Activated T-cell treated with anti-CD3 and anti-CD28 coated beads, Interleukin-2, amount 50 U/mL, for 24 hours (primary cell): ENCODE measurements at regions not wholly inside any gene's neighbourhood (a gene's known extent, or its start where the extent isn't known, plus 50 kb on each side); places are given as distances from the start of the nearest gene placed in this dataset.
A peak's percentile ranks its signal among the peaks of the same experiment; 100 is the strongest.

Experiments used
- DNase-seq: peaks from one replicate; pipeline ENCODE4 v3.0.0-alpha.2; 2020
- H3K27ac Mint-ChIP-seq: 2 replicates; pipeline ENCODE4 v1.8.0; 2020; ENCODE audit warnings: mild to moderate bottlenecking, mixed read lengths
- H3K27me3 Mint-ChIP-seq: 2 replicates; pipeline ENCODE4 v1.8.0; 2020; ENCODE audit warnings: mixed read lengths
- H3K36me3 Mint-ChIP-seq: 2 replicates; pipeline ENCODE4 v1.8.0; 2020; ENCODE audit warnings: low read depth, mixed read lengths
- H3K4me1 Mint-ChIP-seq: 2 replicates; pipeline ENCODE4 v1.8.0; 2020; ENCODE audit warnings: low read depth, mixed read lengths
- H3K4me3 Mint-ChIP-seq: 2 replicates; pipeline ENCODE4 v1.8.0; 2020; ENCODE audit warnings: mild to moderate bottlenecking, moderate library complexity, mixed read lengths
- H3K9me3 Mint-ChIP-seq: 2 replicates; pipeline ENCODE4 v1.8.0; 2020; ENCODE audit warnings: mixed read lengths

DNA sequence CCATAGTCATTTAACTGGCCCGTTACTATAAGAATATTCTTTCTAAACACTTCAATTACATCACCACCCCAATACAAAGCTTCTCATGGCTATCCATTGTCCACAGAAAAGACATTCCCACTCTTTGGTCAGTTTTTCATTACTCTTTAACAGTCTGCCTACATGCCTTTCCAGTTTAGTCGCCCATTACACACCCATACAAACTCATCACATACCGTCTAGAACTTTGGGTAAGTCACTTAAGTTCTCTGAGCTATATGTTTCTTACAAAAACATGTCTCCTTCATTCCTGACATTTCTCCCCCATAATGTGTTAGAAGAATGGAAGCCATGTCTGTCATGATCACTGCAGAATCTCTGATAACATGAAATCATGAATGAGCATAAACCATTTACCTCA is 108.2 kb upstream of the STK17B start:
- H3K27ac Mint-ChIP-seq = no peak overlapping the region
- peaks cover 64% of the 10 kb centered on the region for H3K4me1 Mint-ChIP-seq
- H3K36me3 Mint-ChIP-seq = no peaks in the 10 kb centered on the region
- H3K9me3 Mint-ChIP-seq = no peaks in the 10 kb centered on the region
- H3K27me3 Mint-ChIP-seq = no peaks in the 10 kb centered on the region
- H3K4me3 Mint-ChIP-seq = no peak overlapping the region
- no peak for DNase-seq

DNA sequence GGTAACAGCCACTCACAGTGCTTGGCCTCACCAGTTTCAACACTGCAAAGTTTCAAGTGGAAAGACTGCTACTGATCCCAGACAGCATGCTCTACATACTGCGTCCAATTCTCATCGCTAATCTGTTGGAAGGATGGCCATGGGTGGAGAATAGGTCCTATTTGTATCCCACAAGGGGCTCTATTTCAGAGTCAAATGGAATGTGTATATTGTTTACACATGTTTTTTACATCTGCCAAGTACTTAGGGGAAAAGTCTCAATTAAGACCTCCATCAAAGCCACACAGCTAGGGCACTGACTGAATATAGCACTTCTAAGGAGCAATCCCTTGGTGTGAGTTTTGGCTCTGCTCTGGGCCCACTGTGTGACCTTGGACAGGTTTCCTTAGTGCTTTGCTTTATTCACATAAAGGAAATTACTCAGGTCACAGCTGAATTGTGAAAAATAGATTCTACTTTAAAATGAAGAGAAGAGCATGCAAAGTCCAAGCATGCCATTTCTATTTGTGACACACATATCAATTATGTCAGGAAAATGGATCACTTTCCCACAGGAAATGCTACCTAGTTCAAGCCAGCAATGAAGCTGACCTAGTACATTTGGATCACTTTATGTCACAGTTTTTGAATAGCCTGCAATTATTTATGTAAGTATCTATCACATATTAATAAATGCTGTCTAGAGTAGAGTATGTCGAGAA is 112.9 kb upstream of the STK17B start:
- Mint-ChIP-seq H3K4me3 (peak overlapping the region; percentile 46), H3K9me3 (no peaks in the 10 kb centered on the region), H3K4me1 (peaks cover 63% of the 10 kb centered on the region), H3K36me3 (no peaks in the 10 kb centered on the region), H3K27ac (no peak overlapping the region), H3K27me3 (no peaks in the 10 kb centered on the region)
- no peak for DNase-seq

DNA sequence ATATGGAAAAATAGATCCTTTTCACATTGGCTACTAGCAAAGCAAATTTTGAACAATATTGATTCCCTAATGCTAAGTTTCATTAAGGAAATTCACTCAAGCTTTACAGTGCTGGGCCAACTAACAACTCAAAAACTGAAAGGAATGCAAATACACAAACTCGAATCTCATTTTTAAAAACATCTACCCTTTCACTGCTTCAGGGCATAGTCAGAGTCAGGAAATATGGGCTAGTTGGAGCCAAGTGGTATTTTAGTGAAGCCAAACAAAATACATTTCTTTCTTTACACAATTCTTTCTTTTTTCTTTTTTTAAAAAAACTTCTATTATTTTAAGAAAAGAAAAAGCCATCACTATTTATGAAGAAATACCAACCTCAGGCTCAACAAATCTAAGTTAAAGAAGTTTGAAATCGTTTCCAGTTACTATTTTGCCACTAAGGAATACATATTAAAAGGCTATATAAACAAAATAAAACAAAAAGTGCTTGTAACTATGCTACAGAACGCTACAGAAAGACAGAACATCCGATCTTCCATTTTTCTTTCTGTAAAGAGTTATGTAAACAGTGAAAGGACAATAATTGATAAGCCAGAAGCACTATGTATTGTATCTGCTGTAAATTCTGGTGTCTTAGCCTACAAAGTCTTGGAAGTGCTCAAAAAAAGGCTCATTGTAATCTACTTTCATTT is 113.6 kb upstream of the STK17B start:
- Mint-ChIP-seq H3K4me1 (peaks cover 62% of the 10 kb centered on the region), H3K9me3 (no peaks in the 10 kb centered on the region), H3K27me3 (no peaks in the 10 kb centered on the region), H3K27ac (peak overlapping the region; percentile 4), H3K4me3 (peak overlapping the region; percentile 56), H3K36me3 (no peaks in the 10 kb centered on the region)
- no peak for DNase-seq

DNA sequence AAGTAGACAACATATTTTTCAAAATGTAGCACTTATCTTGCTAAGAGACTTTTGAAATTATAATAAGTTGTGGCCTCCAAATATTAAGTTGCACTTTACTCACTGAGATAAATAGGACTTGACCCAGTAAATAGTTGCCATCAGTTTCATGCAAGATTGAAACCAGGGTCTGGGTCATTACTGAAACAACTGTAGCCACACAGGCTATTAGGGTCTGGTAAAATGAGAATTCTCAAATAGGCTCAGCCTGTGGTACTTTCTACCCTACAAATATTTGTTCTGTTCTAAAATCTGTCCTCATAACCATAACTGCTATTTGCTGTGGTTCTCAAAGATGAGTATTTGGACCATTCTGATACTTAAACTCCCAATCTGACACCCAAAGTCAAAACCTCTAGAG is 115.4 kb upstream of the STK17B start:
- DNase-seq = no peak
- H3K4me3 Mint-ChIP-seq = no peak overlapping the region
- no peaks in the 10 kb centered on the region for H3K36me3 Mint-ChIP-seq
- H3K27me3 Mint-ChIP-seq = no peaks in the 10 kb centered on the region
- no peaks in the 10 kb centered on the region for H3K9me3 Mint-ChIP-seq
- H3K27ac Mint-ChIP-seq = no peak overlapping the region
- peaks cover 78% of the 10 kb centered on the region for H3K4me1 Mint-ChIP-seq

DNA sequence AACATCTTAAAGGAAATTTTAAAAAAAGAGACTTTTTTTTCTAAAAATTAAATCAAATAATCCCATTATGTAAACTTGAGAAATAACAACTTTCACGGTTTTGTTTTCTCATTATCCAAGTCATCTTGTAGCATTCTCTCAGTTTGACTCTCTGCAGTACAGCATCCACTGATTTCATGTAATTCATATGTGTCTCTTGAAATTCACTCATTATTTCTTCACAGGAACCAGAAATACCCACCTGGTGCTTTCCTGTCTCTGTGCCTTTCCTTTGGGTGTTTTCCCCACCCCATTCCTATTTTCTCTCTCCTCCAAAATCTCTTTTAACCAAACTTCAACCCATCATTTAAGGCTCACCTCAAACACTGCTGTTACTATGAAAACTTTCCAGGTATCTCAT is 116.1 kb upstream of the STK17B start:
- H3K4me3 Mint-ChIP-seq = no peak overlapping the region
- peak overlapping the region; percentile 73 for H3K27ac Mint-ChIP-seq
- no peak for DNase-seq

DNA sequence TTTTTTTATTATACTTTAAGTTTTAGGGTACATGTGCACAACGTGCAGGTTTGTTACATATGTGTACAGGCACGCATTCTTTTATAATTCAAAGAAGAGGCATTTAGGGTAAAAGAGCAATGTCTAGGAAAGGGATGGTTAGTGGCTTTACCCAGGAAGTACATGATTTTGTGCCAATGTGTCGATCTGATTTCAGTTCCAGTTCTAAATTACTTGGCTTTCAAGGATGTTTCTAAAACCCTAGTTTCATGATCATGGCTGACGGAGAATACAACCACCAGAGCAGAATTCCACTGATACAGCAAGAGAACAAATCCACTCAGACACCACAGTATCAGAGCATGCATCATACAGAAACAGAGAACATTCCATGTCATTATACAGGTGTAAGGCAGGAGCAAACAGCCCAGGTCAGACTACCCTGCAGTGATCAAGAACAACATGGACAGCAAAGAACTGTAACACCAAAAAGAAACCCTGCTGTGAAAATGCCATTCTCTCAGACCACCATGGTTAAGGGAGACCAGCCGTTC is 116.7 kb upstream of the STK17B start:
- H3K27ac Mint-ChIP-seq = peak overlapping the region; percentile 73
- H3K4me1 Mint-ChIP-seq = peaks cover 83% of the 10 kb centered on the region
- no peaks in the 10 kb centered on the region for H3K36me3 Mint-ChIP-seq
- H3K27me3 Mint-ChIP-seq = no peaks in the 10 kb centered on the region
- H3K4me3 Mint-ChIP-seq = peak overlapping the region; percentile 15
- DNase-seq = no peak
- H3K9me3 Mint-ChIP-seq = no peaks in the 10 kb centered on the region

More for the DNA sequence above, 116.1 kb upstream of the STK17B start:
- Mint-ChIP-seq H3K9me3 (no peaks in the 10 kb centered on the region), H3K4me1 (peaks cover 84% of the 10 kb centered on the region), H3K27me3 (no peaks in the 10 kb centered on the region), H3K36me3 (no peaks in the 10 kb centered on the region)

DNA sequence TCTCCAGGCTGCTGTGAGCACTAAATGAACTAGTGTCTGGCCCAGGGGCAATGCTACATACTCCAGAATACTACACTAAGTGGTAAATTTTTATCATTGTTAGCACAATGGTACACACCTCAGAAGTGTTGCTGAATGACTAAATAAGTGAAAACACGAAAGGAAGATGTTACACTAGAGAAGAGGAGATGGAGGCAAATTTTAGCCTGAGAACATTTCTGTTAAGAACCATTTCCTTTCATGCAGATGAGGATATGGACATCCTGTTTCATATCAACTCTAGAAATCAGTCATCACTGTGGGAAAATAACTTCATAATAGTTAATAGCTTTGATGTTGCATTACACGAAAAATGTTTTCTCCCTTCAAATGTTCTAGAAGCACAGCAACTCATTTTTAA is 117.6 kb upstream of the STK17B start:
- Mint-ChIP-seq H3K9me3 (no peaks in the 10 kb centered on the region), H3K27me3 (no peaks in the 10 kb centered on the region), H3K27ac (peak overlapping the region; percentile 73), H3K36me3 (no peaks in the 10 kb centered on the region), H3K4me1 (peaks cover 76% of the 10 kb centered on the region), H3K4me3 (no peak overlapping the region)
- no peak for DNase-seq

DNA sequence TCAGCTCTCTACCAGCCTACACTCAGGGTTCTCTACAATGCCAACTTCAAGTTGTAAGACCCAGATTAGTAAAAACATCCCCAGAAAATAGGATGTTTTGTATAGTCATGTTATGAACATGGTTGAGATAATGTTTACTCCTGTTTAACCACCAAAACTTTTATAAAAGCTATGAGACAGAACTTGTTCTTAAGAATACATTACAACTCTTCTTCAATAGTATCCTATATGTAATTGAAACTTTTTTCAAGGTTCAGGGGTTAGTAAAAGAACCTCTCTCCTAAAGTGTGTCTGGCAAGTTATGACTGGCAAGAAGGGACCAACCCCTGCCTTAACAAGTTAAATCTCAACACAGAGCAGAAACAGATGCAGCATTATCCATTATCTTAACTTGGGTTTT is 118.8 kb upstream of the STK17B start:
- no peak overlapping the region for H3K4me3 Mint-ChIP-seq
- DNase-seq = no peak
- no peaks in the 10 kb centered on the region for H3K27me3 Mint-ChIP-seq
- no peaks in the 10 kb centered on the region for H3K9me3 Mint-ChIP-seq
- H3K4me1 Mint-ChIP-seq = peaks cover 67% of the 10 kb centered on the region
- H3K36me3 Mint-ChIP-seq = no peaks in the 10 kb centered on the region
- H3K27ac Mint-ChIP-seq = peak overlapping the region; percentile 61

DNA sequence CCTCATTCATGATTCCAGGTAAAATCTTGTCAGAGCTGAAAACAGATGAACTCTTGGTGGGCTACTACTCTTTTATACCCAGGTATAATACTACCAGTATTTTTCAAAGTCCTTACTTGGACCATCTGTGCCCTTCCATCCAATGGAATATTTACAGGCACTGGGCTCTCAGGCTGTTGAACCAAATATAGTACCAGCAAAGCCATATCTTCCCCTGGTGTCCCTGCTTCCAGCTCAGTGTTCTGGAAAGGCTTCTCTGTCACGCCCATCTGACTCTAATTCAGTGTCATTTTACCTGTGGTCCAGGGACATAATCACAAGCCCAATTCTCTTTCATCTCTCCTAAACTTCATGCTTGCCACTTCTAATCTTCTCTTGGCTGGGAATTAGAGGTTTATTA is 119.2 kb upstream of the STK17B start:
- Mint-ChIP-seq H3K9me3 (no peaks in the 10 kb centered on the region), H3K4me1 (peaks cover 62% of the 10 kb centered on the region), H3K4me3 (no peak overlapping the region), H3K27ac (no peak overlapping the region), H3K27me3 (no peaks in the 10 kb centered on the region), H3K36me3 (no peaks in the 10 kb centered on the region)
- no peak for DNase-seq

DNA sequence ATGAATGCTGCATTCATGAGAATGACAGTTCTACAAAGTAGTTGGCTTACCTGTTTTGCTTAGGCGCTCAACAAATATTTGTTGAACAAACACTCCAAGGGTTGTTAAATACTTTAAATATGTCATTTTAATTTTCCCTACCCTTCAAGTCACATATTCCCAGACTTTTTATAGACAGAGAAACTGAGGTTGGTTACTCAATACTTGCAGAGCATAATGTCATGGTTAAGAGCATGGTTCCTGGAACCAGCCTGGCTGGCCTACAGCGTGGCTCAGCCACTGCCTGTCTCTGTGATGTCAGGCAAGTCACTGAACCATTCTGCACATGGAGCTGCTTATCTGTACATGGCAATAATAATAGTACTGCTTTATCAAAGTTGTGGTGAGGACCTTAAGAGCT is 120.0 kb upstream of the STK17B start:
- peak overlapping the region; percentile 26 for H3K27ac Mint-ChIP-seq

DNA sequence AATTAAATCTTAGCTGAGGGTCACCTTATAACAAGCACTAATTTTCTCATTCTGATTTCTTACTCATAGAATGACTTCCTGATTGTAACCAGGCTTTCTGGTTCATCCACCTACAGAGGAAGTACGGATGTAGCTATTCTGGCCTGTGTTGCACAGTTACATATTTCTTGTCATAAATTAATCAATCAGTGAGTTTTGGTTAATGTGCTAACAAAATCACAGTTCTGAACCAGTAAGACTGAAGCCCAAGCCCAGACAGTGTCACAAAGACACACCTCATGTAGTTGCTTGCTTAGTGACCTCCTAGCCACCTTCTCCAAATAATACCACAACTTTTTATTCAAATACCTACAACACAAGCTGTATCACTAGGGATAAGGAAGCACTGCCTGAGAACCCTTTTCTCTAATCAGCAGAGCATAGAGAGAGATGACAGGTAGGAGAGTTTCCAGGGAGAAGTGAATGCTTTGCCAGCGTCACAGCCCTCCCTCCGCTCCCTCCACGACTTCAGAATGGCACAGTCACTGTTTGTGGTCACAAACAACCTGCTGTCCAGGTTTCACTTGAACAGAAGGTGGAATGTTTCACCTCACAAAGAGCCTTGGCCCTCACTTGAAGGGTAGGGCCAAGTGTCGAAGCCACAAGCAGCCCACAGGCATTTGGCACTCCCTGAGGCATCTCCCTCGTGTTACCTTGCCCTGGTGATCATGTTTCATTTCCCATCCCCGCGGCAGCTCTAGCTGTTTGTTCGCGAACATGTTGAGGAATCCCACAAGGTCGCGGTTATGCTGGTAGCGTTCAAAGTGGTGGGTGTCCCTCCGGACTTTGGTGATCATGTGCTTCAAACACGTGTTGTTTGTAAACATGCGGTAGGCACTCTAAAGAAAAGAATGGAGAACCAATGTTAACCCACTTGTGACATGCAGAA is 120.8 kb upstream of the STK17B start:
- Mint-ChIP-seq H3K27ac (peak overlapping the region; percentile 40), H3K4me1 (peaks cover 51% of the 10 kb centered on the region), H3K36me3 (no peaks in the 10 kb centered on the region), H3K4me3 (no peak overlapping the region), H3K27me3 (no peaks in the 10 kb centered on the region), H3K9me3 (no peaks in the 10 kb centered on the region)
- DNase-seq = no peak

More for the DNA sequence above, 120.0 kb upstream of the STK17B start:
- no peaks in the 10 kb centered on the region for H3K9me3 Mint-ChIP-seq
- no peaks in the 10 kb centered on the region for H3K27me3 Mint-ChIP-seq
- H3K4me1 Mint-ChIP-seq = peaks cover 57% of the 10 kb centered on the region
- DNase-seq = no peak
- H3K4me3 Mint-ChIP-seq = no peak overlapping the region
- H3K36me3 Mint-ChIP-seq = no peaks in the 10 kb centered on the region

DNA sequence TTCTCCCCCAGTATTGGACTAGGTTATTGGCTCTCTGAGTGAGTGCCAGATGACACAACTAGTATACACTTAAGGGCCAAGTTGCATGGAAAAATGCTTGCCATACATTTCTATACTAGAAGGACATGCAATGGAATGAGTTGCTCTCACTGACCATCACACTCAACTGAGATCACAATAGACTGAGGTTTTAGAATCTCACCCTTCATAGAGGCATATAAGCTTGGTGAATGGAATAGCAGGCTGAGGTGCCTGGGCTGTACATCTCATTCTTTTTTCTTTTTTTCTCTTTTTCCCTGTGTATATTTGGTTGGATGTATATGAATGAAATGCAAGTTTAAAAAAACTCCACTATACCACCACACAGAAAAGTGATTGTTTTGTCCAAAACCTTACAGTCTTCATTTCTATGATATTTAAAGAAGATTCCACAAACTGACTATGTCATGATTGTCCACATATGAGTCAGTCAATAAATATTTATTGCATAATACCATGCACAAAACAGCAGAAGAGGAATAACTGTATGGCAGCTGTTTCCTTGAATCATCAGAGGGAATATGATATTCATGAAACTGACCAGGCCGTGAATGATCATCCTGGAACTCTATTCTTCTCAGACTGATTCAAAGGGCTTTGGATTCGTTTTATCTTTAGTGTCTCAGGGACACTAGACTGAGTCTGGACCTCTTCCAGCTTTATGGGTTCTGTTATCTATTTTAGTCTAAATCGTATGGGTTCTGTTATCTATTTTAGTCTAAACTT is 122.6 kb upstream of the STK17B start:
- H3K4me1 Mint-ChIP-seq = peaks cover 36% of the 10 kb centered on the region
- no peaks in the 10 kb centered on the region for H3K36me3 Mint-ChIP-seq
- no peaks in the 10 kb centered on the region for H3K27me3 Mint-ChIP-seq
- DNase-seq = no peak
- no peak overlapping the region for H3K27ac Mint-ChIP-seq
- H3K9me3 Mint-ChIP-seq = no peaks in the 10 kb centered on the region
- no peak overlapping the region for H3K4me3 Mint-ChIP-seq

DNA sequence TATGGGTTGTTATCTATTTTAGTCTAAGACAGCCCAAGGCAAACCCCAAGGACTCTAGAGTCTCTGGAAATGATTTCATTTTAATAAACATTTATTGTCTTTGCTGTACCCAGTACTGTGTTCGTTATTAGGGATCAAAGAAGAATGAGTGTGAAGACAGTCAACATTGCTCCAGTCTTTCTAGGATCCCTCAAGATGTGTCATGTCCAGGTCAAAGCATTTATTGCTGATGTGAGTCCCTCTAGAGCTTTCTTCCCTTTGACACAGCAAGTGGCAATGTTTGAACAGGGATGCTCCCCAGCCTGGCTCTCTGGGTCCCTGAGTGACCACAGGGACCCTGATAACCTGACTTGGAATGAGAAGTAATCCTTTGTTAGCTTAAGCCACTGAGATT is 123.1 kb upstream of the STK17B start:
- Mint-ChIP-seq H3K27ac (no peak overlapping the region), H3K4me1 (peaks cover 31% of the 10 kb centered on the region), H3K27me3 (no peaks in the 10 kb centered on the region), H3K4me3 (no peak overlapping the region), H3K36me3 (no peaks in the 10 kb centered on the region), H3K9me3 (no peaks in the 10 kb centered on the region)
- no peak for DNase-seq

DNA sequence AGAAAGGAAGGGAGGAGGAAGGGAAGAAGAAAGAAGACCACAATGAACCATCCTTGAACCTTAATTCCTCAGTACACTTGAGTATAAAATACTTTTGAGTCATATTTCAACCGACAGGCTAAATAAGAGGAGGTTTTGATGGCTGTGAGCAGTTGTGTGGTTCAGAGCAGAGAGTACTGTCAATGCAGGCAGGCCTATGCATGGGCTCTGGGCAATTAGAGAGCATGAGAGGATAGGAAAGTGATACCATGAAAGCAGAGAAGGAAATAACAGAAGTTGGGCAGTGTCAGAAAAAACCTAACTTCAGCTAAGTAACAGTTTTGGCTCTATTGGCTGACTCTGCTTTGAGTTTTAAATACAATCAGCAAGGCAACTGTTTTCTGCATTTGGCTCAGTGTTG is 123.6 kb upstream of the STK17B start:
- H3K36me3 Mint-ChIP-seq = no peaks in the 10 kb centered on the region
- no peaks in the 10 kb centered on the region for H3K9me3 Mint-ChIP-seq
- H3K4me3 Mint-ChIP-seq = no peak overlapping the region
- no peaks in the 10 kb centered on the region for H3K27me3 Mint-ChIP-seq
- no peak for DNase-seq
- no peak overlapping the region for H3K27ac Mint-ChIP-seq
- peaks cover 27% of the 10 kb centered on the region for H3K4me1 Mint-ChIP-seq
